ENCODE measurements at regions not wholly inside any gene's neighbourhood (a gene's known extent, or its start where the extent isn't known, plus 50 kb on each side); places are given as distances from the start of the nearest gene placed in this dataset.

DNA sequence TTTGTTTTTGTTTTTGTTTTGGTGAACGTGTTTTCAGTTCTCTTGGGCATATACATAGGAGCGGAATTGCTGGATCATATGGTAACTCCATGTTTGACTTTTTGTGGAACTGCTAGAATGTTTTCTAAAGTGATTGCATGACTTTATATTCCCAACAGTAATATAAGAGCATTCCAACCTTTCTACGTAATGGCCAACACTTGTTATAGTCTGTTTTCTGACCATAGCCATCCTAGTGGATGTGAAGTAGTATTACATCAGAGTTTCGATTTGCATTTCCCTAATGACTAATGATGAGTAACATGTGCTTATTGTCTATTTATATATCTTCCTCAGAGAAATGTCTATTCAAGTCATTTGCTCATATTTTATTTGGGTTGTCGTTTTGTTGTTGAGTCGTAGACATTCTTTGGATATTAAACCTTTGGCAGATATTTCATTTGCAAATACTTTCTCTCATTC is 268.7 kb downstream of the AEBP2 start:
- DNase-seq: no peak
- H3K4me1 ChIP-seq: no peaks in the 10 kb centered on the region
- no peak overlapping the region for H3K4me3 ChIP-seq
- intact Hi-C loops (cut with DNase I): no loop called here
- H3K27ac ChIP-seq: no peak overlapping the region
- H3K9me3 ChIP-seq: peaks cover 0 to 13% (median 5%) of the 10 kb centered on the region in 3 donors
- TF ChIP-seq CTCF (IDR thresholded peaks at IDR 0.05) (peak in 2 of 6 experiments; percentile 13 to 44), POLR2A (IDR thresholded peaks at IDR 0.05) (no peak)
- H3K27me3 ChIP-seq: no peaks in the 10 kb centered on the region
- H3K36me3 ChIP-seq: no peaks in the 10 kb centered on the region
- 38 to 46% methylated on average over 6 of the region's 6 CpGs for WGBS, 2 donors

DNA sequence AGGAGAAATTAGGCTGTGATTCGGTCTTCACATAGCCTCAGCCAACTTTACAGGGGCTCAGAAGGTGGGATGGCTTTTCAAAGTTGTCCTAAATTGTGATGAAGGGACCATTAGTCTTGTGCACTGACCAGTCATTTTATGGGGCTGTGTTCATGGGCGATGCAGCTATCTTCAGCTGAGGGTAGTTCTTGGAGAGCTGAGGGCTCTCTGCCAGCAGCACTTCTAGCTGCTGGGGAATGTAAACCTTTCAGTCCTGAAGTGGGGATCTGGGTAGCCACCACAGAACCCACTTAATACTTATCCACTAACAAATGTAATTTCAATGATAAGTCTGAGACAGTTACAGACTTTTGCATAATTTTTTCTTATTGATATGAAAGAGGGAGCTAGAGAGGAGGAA is 270.6 kb downstream of the AEBP2 start:
- H3K4me3 ChIP-seq: no peak overlapping the region
- peaks cover 0 to 13% (median 5%) of the 10 kb centered on the region in 3 donors for H3K9me3 ChIP-seq
- no peak for TF ChIP-seq CTCF (IDR thresholded peaks at IDR 0.05)
- no peak for TF ChIP-seq POLR2A (IDR thresholded peaks at IDR 0.05)
- H3K27me3 ChIP-seq: no peaks in the 10 kb centered on the region
- WGBS, 2 donors: 43 to 46% methylated on average over 2 of the region's 2 CpGs
- H3K4me1 ChIP-seq: no peaks in the 10 kb centered on the region
- intact Hi-C loops (cut with DNase I): no loop called here
- peak overlapping the region in 1 of 4 donors; percentile 64 for H3K27ac ChIP-seq
- H3K36me3 ChIP-seq: no peaks in the 10 kb centered on the region
- DNase-seq: no peak

DNA sequence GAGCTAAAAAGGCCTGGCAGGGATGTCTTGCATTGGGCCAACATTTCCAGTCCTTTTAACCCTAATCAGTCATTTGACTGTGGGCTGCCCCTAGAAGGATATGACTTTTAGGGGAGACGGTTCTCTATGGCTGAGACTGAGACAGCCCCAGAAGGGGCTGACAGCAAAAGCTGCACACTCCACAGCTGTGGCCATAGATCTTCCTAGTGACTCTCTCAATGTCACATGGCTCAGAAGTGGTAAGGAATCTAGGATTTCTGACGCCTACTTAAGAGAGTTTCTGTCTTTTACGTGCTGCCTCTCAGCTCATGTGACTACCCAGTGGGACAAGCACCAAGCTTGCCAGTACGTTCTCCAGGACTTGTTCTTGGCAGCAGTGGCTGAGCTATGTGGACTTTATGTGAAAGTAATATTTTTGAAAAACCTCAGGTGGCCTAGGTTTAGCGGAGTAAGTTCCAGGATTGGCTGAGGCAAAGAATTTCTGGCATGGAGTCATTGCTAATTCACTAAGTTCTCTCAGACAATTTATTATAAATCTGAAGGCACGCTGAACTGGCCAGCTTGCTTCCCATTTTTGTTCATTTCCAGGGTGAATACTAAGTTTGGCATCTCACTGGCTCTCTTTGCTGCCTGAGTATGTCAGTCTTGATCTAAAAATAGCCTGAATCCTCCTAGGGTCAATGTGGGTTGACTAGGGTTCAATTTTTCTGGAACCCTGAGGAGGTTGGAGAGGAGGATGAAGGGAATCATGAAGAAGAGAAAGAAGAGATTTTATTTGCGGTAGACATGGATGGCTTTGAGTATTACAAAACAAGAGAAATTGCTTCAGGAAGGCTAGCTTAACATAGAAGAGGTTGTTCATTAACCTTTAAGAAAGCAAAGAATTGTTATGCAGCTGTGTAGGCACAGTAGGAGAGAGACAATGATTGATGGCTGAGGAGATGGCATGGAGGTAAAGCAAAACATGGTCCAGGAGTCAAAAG is 271.8 kb downstream of the AEBP2 start:
- Histone ChIP-seq H3K4me1 (no peaks in the 10 kb centered on the region), H3K27ac (peak overlapping the region in 3 of 4 donors; percentile 57 to 64 (median 57)), H3K9me3 (peaks cover 0 to 13% (median 5%) of the 10 kb centered on the region in 3 donors), H3K4me3 (no peak overlapping the region), H3K27me3 (no peaks in the 10 kb centered on the region), H3K36me3 (no peaks in the 10 kb centered on the region)
- no peak for TF ChIP-seq POLR2A (IDR thresholded peaks at IDR 0.05)
- no peak for TF ChIP-seq CTCF (IDR thresholded peaks at IDR 0.05)
- WGBS, 2 donors: 63 to 73% methylated on average over 7 of the region's 7 CpGs
- intact Hi-C loops (cut with DNase I): no loop called here
- DNase-seq: no peak

DNA sequence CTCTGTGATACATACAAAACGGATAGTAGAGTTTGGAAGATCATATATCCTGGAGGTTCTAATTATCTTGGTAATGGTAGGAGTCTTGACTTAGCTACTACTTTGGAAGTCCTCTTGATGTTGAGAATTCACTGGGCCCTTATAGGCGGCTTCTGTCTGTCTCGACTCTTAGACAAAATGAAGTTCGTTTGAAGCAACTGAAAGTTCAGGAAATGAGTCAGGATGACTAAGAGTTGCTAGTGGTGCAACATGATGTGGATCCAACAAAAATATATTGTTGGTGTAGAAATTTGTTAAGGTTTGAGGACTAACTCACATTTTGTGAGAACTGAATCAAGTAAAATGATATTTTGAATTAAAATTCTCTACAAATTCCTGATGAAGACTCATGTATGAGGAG is 272.7 kb downstream of the AEBP2 start:
- Histone ChIP-seq H3K36me3 (no peaks in the 10 kb centered on the region), H3K27me3 (no peaks in the 10 kb centered on the region), H3K27ac (peak overlapping the region in 3 of 4 donors; percentile 57 to 60 (median 57)), H3K4me1 (no peaks in the 10 kb centered on the region), H3K4me3 (no peak overlapping the region), H3K9me3 (peaks cover 0 to 12% (median 0%) of the 10 kb centered on the region in 3 donors)
- WGBS, 2 donors: 33 to 40% methylated on average over 4 of the region's 4 CpGs
- intact Hi-C loops (cut with DNase I): no loop called here
- TF ChIP-seq CTCF (IDR thresholded peaks at IDR 0.05): no peak
- TF ChIP-seq POLR2A (IDR thresholded peaks at IDR 0.05): no peak
- DNase-seq: no peak

DNA sequence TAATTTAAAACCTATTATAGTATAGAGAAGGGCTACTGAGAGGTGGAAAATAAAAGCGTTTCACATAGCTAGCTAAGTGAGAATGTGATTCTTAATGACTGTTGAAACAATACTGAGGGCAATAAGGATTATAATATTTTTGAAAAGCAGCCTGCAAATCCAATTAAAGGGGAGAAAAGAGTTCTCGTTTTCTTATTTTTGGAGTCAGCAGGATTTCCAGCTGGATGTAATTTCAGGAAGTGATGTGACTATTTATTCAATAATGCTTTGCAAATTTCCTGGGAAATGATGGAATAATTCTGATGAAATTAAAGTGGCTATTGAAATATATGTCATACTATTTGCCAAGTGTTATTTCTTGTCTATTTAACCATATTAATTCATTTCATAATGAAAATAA is 279.1 kb downstream of the AEBP2 start:
- Histone ChIP-seq H3K9me3 (no peaks in the 10 kb centered on the region), H3K4me1 (no peaks in the 10 kb centered on the region), H3K27me3 (no peaks in the 10 kb centered on the region), H3K27ac (no peak overlapping the region), H3K4me3 (no peak overlapping the region), H3K36me3 (no peaks in the 10 kb centered on the region)
- intact Hi-C loops (cut with DNase I): no loop called here
- DNase-seq: no peak
- WGBS, 2 donors: 42 to 81% methylated on average over 2 of the region's 2 CpGs
- TF ChIP-seq POLR2A (IDR thresholded peaks at IDR 0.05) (no peak), CTCF (IDR thresholded peaks at IDR 0.05) (no peak)
